Endodermal cell (in vitro differentiated cells): ENCODE measurements at regions not wholly inside any gene's neighbourhood (a gene's known extent, or its start where the extent isn't known, plus 50 kb on each side); places are given as distances from the start of the nearest gene placed in this dataset.

Experiments
- DNase-seq: peaks from one replicate; pipeline ENCODE4 v3.0.0-alpha.2; 2017
- H3K27ac ChIP-seq: 2 replicates; pipeline ENCODE4 v1.5.1; 2013; ENCODE audit warnings: mild to moderate bottlenecking, low read depth, low read length, moderate library complexity
- H3K27me3 ChIP-seq: 2 replicates; pipeline ENCODE4 v1.6.1; 2013; ENCODE audit warnings: mild to moderate bottlenecking, low read length, moderate library complexity; ENCODE audit not compliant: insufficient read depth, control insufficient read depth, poor library complexity, severe bottlenecking
- H3K36me3 ChIP-seq: 2 replicates; pipeline ENCODE4 v1.7.0; 2013; ENCODE audit warnings: mild to moderate bottlenecking, low read length, moderate library complexity; ENCODE audit not compliant: control insufficient read depth, insufficient read depth
- H3K4me1 ChIP-seq: one replicate; pipeline ENCODE4 v1.7.0; 2013; ENCODE audit warnings: low read length; ENCODE audit not compliant: control insufficient read depth, insufficient read depth
- H3K4me3 ChIP-seq: 2 replicates; pipeline ENCODE4 v1.5.1; 2013; ENCODE audit warnings: mild to moderate bottlenecking, low read length, moderate library complexity
- H3K9ac ChIP-seq: 2 replicates; pipeline ENCODE4 v1.6.1; 2013; ENCODE audit warnings: mild to moderate bottlenecking, low read length, moderate library complexity; ENCODE audit not compliant: poor library complexity, severe bottlenecking; ENCODE audit errors: extremely low read depth
- H3K9me3 ChIP-seq: 2 replicates; pipeline ENCODE4 v1.6.1; 2013; ENCODE audit warnings: mild to moderate bottlenecking, low read length, moderate library complexity; ENCODE audit not compliant: control insufficient read depth
- H3K27ac Mint-ChIP-seq: 2 replicates; pipeline ENCODE4 v1.8.0; 2020; ENCODE audit warnings: mixed read lengths
- H3K27me3 Mint-ChIP-seq: 2 replicates; pipeline ENCODE4 v1.8.0; 2021; ENCODE audit warnings: mild to moderate bottlenecking, mixed read lengths; ENCODE audit not compliant: insufficient read depth
- H3K36me3 Mint-ChIP-seq: 2 replicates; pipeline ENCODE4 v1.8.0; 2020; ENCODE audit warnings: low read depth, mixed read lengths
- H3K4me1 Mint-ChIP-seq: 2 replicates; pipeline ENCODE4 v1.8.0; 2020; ENCODE audit warnings: mixed read lengths
- H3K4me3 Mint-ChIP-seq: 2 replicates; pipeline ENCODE4 v1.8.0; 2020; ENCODE audit warnings: mild to moderate bottlenecking, moderate library complexity, mixed read lengths
- H3K9me3 Mint-ChIP-seq: 2 replicates; pipeline ENCODE4 v1.8.0; 2020; ENCODE audit warnings: mild to moderate bottlenecking, mixed read lengths
- WGBS, 2 experiments: methylation state at CpG; one replicate each; pipeline versions ENCODE4 v1.1.5 to v1.1.7; 2013; ENCODE audit warnings: missing lambda C conversion rate in 2 of 2, mixed read lengths in 1 of 2; ENCODE audit not compliant: insufficient coverage in 1 of 2, insufficient read length in 1 of 2; 5-methylcytosine and 5-hydroxymethylcytosine counted together
- TF ChIP-seq, protein P1 (sequence below): fragments of 200-600 bp; sonication (generic); conservative IDR thresholded peaks from 2 replicates; pipeline ENCODE4 v1.5.0; 2021; ENCODE audit warnings: antibody characterized with exemption, mild to moderate bottlenecking

- Histone ChIP-seq H3K9me3 (no peaks in the 10 kb centered on the region), H3K4me3 (no peak overlapping the region), H3K27ac (no peak overlapping the region), H3K36me3 (no peaks in the 10 kb centered on the region), H3K9ac (no peak overlapping the region), H3K4me1 (no peaks in the 10 kb centered on the region), H3K27me3 (no peaks in the 10 kb centered on the region)
- Mint-ChIP-seq H3K9me3 (peaks cover 1% of the 10 kb centered on the region), H3K27ac (no peak overlapping the region), H3K36me3 (no peaks in the 10 kb centered on the region), H3K27me3 (no peaks in the 10 kb centered on the region), H3K4me3 (no peak overlapping the region), H3K4me1 (no peaks in the 10 kb centered on the region)
- no peak for DNase-seq
- WGBS, 2 experiments, result 96 to 100% methylated on average over 1 to 2 of the region's 2 CpGs
- TF ChIP-seq, protein P1, sequence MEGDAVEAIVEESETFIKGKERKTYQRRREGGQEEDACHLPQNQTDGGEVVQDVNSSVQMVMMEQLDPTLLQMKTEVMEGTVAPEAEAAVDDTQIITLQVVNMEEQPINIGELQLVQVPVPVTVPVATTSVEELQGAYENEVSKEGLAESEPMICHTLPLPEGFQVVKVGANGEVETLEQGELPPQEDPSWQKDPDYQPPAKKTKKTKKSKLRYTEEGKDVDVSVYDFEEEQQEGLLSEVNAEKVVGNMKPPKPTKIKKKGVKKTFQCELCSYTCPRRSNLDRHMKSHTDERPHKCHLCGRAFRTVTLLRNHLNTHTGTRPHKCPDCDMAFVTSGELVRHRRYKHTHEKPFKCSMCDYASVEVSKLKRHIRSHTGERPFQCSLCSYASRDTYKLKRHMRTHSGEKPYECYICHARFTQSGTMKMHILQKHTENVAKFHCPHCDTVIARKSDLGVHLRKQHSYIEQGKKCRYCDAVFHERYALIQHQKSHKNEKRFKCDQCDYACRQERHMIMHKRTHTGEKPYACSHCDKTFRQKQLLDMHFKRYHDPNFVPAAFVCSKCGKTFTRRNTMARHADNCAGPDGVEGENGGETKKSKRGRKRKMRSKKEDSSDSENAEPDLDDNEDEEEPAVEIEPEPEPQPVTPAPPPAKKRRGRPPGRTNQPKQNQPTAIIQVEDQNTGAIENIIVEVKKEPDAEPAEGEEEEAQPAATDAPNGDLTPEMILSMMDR, result no peak
Measured at GRCh38 chr6:115618256-115618655, 442.4 kb downstream of the FRK start.

GRCh38 chr6:115617031-115617430 lies 443.7 kb downstream of the FRK start:
- WGBS, 2 experiments, result 100% methylated on average over 1 of the region's 1 CpG; no CpG with 5 or more reads in 1 of the 2 experiments
- no peak overlapping the region for H3K4me3 Mint-ChIP-seq
- no peaks in the 10 kb centered on the region for H3K27me3 ChIP-seq
- H3K4me3 ChIP-seq, result no peak overlapping the region
- no peaks in the 10 kb centered on the region for H3K4me1 Mint-ChIP-seq
- peaks cover 1% of the 10 kb centered on the region for H3K9me3 Mint-ChIP-seq
- H3K4me1 ChIP-seq, result no peaks in the 10 kb centered on the region
- no peaks in the 10 kb centered on the region for H3K36me3 Mint-ChIP-seq
- no peak overlapping the region for H3K27ac ChIP-seq
- no peaks in the 10 kb centered on the region for H3K27me3 Mint-ChIP-seq
- DNase-seq, result no peak
- H3K36me3 ChIP-seq, result no peaks in the 10 kb centered on the region
- TF ChIP-seq, protein P1, result no peak
- H3K9ac ChIP-seq, result no peak overlapping the region
- no peaks in the 10 kb centered on the region for H3K9me3 ChIP-seq
- H3K27ac Mint-ChIP-seq, result no peak overlapping the region

DNA sequence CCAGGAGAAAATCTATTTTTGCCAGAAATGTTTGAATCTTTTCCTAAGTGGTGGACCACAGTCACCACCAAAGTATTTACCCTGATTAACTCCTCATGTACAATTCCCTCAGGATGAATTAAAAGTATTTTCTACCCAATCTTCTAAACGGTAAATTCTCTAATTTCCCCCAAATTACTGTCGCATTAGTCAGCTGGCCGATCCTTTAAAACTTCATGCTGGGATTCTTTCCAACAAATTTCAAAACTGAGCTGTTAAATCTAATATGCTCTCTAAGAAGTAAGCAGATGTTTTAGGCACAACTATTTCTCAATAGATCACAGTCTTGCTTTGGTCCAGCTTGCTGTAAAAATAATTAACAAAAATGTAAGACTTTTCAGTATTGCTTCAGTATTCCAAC lies 447.2 kb downstream of the FRK start:
- 88 to 100% methylated on average over 1 to 3 of the region's 3 CpGs for WGBS, 2 experiments
- H3K9me3 Mint-ChIP-seq, result peaks cover 1% of the 10 kb centered on the region
- Histone ChIP-seq H3K4me1 (no peaks in the 10 kb centered on the region), H3K36me3 (no peaks in the 10 kb centered on the region), H3K27ac (no peak overlapping the region), H3K27me3 (no peaks in the 10 kb centered on the region), H3K9me3 (no peaks in the 10 kb centered on the region), H3K4me3 (no peak overlapping the region), H3K9ac (no peak overlapping the region)
- H3K4me1 Mint-ChIP-seq, result no peaks in the 10 kb centered on the region
- TF ChIP-seq, protein P1, result no peak
- H3K36me3 Mint-ChIP-seq, result no peaks in the 10 kb centered on the region
- H3K27ac Mint-ChIP-seq, result no peak overlapping the region
- no peak for DNase-seq
- H3K27me3 Mint-ChIP-seq, result no peaks in the 10 kb centered on the region
- no peak overlapping the region for H3K4me3 Mint-ChIP-seq
